GM19397 (cell line): ENCODE measurements at regions not wholly inside any gene's neighbourhood (a gene's known extent, or its start where the extent isn't known, plus 50 kb on each side); places are given as distances from the start of the nearest gene placed in this dataset.

Experiments
- ATAC-seq: cut with Tn5 transposase; IDR thresholded peaks from one replicate; pipeline ENCODE4 v1.9.1; 2021; ENCODE audit warnings: mild to moderate bottlenecking, moderate library complexity; ENCODE audit not compliant: unreplicated experiment

DNA sequence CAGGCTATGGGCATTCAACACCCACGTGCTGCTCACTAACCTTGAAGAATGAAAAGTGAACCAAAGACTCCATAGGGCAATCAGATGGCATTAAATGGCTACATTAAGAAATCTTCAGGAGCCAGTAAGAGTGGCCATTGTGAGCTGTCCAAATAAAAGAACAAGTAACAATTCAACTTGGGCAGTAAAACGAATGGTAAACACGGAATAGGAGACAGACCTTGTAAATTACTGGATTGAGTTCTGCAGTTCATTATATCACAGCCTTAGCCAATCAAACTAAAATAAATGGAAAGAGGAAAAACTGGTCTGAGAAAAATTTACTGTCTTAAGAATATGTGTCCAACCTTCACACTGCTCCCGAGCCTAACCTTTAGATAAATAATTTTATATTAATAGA is 306.5 kb upstream of the ZNF521 start:
- ATAC-seq: no peak

DNA sequence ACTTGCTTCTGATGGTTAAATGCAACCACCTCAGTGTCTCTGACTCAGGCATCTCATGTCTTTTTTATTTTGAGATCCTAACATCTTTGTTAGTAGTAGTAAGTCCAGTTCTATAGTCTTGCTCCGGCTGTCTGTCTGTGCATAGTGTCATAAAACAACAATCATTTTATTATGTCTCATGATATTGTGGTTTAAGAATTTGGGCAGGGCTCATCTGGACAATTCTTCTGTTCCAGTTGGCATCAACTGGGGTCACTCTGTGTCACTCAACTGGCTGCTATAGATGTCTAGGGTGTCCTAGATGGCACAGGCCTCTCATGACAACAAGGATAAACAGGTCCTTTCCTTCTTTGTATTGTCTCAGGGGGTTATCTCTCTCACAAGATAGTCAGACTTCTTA is 299.6 kb upstream of the ZNF521 start:
- no peak for ATAC-seq

DNA sequence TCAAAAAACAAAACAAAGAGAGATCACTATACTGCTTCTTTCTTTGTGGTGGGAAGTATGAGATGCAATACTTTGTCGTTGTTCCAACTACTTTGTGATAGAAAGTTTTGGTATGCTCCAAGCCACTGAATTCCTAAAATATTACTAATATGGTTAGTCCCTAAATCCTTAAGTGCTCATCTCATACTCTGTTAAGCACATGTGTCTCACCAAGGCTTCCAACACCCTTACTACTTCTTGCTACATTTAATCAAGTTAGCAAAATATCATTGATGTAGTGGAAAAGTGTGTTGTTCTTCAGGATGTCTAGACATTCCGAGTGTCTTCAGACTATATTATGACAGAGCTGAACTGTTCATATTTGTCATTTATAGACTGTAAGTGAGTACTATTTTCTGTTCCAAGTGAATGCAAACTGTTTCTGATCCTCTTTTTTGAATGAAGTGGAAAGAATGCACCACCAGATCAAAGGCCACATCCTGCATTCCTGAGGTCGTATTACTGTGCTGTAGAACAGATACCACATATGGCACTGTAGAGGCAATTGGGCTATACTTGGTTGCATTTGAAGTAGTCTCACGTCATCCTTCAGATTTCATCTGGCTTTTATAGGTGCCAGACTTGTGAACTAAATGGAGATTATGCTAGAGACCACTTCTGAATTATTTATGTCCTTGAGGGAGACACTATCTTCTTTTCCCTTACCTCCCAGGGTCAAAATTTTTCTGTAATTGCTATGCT is 298.4 kb upstream of the ZNF521 start:
- ATAC-seq: no peak

DNA sequence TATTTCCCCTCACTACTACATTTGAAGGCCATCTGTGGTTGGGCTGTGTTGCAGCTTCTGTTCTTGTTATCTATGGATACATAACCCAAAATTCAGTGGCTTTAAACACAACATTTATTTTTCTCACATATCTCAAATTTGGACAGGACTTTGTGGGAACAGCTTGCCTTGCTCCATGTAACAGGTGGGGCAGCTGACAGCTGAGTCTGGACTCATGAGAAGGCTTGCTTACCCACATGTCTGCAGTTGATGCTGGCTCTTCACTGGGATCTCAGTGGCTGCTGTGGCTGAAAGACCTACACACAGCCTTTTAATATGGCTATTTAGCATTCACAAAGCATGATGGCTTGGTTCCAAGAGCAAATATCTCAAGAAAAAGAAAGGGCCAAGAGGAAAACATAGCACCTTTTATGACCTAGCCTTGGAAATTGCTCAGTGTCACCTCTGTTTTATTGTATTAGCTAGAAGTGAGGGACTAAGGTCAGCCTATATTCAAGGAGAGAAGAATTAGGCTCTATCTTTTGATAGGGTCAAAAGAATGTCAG is 296.8 kb upstream of the ZNF521 start:
- no peak for ATAC-seq

DNA sequence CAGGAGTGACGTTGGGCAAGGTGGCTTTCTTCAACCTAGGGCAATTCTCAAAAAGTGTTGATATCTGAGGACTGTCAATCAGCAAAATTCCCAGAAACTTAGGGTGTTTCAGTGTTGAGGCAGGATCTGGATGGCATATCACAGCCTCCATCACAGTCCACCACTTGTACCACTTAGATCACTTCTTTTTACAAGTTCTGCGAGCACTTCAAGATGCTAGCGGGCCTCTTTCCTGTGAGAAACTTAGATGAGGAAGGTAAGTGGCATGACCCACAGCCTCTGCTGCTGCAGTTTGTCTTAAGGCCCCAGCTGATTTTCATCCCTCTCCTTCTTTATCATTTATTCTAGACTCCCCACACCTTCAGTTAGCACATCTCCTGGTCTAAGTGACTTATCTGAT is 295.4 kb upstream of the ZNF521 start:
- no peak for ATAC-seq

DNA sequence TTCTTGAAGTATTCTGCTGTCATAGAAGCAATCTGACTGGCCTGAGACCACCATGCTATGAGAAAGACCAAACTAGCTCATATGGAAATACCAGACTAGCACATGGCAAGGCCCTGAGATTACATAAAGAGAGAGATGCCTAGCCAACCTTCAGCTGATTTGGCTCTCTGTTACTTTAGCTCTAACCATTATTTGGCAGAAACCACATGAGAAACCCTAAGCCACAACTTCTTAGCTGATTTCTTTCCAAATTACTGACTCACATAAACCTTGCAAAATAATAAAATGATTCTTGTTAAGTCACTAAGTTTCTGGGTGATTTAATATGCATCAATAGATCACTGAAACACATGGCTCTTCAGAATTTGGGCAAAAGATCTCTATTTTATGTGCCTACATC is 295.0 kb upstream of the ZNF521 start:
- no peak for ATAC-seq

DNA sequence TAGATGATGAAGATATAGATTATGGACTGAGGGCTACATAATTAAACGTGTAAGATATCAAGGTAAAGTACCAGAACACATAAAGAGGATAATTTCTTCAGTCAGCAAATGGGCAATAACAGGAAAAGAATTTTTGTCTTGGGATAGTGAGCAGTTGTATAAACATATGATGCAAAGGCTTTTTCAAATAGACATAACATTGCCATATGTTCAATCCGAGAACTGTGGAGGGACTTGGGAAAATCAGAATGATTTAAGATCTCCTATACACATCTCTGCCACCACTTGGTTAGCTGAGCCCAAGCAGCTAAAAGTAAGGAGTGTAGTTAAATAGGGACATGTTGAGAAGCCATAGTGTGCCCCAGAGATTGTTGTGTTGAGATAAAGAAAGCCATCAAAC is 287.6 kb upstream of the ZNF521 start:
- ATAC-seq: no peak

DNA sequence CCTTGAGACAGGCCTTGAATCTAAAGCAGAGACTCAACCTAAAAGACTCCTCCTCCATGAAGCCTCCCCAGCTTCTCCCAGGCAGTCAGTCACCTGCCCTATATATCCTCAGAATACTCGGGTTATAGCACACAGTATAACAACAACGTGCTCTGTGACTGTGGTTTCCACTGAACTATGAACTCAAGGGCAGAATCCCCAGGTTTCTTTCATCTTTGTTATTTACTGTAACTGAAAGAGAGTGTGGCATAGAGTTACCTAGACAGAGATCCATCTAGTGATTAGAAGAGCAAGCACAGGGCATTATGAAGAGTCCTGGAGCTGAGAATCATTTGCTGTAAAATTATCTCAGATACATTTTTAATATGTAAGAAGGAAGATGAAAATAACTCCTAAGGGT is 281.6 kb upstream of the ZNF521 start:
- ATAC-seq: no peak

DNA sequence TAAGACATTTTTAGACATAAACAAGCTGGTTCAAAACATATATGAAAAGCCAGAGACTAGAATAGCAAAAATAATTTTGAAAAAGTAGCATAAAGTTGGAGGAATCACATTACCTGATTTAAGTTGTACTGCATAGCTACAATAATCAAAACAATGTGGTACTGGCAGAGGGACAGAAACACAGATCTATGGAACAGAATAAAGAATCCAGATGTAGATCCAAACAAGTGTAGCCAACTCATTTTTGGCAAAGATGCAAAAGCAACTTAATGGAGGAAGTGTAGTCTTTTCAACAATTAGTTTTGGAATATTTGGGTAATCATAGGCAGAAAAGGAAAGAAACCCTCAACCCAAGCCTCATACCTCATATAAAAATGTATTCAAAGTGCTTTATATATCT is 278.7 kb upstream of the ZNF521 start:
- ATAC-seq: no peak

DNA sequence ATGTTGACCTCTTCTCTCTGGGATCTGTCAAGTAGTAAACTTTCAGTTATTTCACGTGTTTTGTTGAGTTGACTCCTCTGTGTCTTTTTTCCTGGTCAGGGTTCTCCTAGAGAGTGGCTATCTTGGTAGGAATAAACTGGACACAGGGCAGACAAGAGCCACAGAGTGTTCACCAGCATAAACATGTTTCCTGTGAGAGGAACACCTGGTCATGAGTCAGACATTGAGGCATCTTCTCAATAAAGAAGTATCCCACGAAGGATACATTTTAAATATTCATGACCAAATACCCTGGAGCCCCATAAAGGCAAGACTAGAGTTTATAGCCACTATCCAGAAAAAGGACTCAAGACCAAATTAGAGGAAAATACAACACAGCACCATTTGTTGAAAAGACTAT is 269.7 kb upstream of the ZNF521 start:
- ATAC-seq: no peak

DNA sequence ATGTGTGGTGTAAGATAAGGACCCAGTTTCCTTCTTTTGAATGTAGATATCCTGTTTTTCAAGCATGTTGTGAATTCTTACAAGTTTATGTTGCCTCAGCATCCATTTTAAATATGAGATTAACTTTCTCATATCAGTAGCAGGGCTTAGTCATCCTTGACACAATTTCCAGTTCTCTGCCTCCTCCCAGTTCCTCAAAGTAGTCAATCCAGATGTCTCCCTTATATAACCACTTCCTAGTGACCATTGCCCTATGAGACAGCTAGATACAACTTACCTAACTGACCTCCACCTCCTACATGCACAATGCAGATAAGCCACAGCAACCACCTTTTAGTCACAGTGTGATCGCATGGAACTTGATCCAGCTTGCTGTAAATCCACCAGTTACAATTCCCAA is 269.2 kb upstream of the ZNF521 start:
- ATAC-seq: no peak

DNA sequence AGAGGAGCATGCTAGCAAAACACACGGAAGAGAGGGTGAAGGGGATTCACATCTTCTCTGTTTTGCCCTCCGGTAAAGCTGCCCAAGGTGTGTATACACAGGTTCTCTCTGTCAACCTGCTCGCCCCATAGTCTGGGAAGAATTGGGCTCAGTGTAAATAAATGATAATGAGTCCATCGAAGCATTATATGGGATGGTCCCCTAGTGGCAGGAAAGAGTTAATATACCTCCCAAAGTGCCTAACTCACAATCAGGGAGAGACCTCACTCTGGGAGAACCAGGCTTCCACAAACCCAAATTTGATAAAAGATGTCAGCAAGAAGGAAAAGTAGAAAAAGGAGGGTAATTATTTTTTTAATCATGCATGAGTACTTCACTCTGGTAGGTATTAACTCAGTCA is 262.2 kb upstream of the ZNF521 start:
- ATAC-seq: no peak

DNA sequence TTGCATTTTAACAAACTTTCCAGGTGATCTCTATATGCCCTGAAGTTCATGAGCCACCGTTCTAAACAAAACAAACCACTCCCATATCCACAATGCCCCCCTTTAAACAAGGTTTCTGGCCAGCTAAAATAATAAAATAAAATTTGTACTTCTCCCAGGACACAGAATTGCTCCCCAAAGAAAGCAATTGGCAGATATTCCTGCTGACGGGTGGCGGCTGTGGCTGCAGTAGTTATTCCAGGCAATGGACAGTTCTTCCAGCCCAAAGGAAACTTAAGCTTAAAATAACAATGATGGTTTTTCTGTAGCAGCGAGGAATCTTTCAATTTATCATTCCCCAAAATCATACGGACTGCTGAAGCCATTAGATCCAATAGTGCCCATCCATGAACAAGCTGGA is 260.5 kb upstream of the ZNF521 start:
- no peak for ATAC-seq

DNA sequence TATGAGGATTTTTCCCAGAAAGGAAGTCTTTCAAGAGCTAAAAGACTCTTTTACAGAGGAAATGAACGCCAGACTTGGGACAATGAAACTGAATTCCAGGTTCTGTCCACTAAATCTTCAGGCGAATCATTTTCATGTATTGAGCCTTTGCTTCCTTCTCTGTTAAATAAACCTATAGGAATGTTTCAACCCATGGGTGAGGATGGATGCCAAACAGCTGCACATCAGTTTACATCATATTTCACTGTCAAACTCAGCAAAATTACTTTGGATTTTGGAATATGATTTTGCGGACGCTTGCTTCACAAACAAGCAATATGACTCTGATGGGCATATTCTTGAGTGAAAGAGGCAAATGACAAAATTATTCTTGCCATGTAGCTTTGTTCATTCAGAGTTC is 256.1 kb upstream of the ZNF521 start:
- no peak for ATAC-seq

DNA sequence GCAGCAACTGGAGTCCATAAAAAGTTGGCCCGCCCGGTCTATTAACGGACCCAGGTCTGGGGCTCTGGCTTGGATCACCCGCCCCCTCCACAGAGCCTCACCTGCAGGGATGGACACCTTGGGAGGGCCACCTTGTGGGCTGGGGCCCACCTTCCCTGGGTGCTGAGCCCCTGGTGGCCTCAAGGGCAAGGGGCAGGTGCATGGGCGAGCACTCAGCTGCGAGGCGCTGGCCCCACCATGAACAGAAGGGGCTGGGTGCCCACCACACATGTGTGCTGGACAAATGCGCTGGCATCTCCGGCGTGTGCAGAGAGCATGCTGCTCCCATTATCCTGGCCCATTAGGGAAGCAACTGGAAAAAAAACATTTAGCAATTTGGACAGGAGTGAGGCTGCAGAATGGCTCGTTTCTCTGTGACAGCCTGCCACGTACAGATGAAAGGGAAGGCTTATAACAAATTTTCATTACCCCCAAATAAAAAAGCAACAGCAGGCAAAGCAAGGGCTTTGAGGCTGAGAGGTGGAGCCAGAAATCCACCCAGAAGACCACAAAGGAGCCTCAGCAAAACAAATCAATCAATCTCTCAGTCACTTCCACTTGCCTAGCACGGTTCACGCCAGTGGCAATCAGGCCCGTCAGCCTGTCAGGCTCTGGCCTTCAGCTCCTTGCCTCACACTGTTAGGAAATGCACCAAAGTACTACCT is 253.1 kb upstream of the ZNF521 start:
- ATAC-seq: no peak

DNA sequence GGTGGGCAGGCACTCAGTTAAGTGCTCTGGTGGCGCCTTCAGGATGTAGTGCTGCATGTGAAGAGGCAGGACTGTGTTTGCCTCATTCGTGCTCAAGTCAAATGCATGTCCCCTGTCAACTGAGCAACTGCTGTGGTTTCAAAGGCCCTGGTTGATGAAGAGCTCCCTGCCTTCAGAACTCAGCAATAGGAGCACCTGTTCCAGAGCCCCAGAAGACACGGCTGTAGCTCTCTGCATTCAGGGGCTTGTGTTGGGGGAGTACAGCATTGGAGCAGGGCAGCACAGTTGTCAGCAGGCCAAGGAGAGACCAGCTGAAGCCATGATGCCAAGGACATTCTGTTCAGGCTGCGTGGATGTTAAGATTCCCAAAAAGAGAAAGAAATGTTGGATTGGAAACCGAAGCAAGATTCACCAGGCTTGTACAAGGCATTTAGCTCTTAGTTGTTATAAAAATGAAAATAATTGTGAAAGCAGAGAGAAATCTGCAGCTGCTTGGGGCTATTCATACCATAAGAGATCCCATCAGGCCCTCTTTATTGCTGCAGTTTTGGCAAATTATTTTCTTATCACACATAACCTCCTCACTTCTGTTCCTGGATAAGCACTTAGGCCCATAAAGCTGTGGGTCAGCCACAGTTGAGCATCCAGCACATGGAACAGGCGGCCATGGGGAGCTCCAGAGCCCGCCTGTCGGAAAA is 252.4 kb upstream of the ZNF521 start:
- ATAC-seq: no peak

DNA sequence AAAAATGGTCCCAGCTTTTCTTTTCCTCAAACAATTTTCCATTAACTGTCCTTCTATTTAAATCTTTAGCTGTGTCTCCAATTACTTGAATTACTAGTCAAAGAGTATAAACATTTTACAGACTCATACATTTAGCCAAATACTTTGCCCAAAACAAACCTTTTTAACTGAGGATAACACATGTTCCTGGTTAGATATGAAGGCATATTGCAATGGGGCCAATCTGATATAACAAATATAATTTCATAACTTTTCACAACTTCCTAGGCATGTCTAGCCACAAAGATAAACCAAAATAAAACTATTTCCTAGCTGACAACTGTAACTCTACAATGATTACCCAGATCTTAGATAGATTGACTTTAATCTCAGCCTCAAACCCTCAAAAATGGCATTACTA is 247.5 kb upstream of the ZNF521 start:
- no peak for ATAC-seq

DNA sequence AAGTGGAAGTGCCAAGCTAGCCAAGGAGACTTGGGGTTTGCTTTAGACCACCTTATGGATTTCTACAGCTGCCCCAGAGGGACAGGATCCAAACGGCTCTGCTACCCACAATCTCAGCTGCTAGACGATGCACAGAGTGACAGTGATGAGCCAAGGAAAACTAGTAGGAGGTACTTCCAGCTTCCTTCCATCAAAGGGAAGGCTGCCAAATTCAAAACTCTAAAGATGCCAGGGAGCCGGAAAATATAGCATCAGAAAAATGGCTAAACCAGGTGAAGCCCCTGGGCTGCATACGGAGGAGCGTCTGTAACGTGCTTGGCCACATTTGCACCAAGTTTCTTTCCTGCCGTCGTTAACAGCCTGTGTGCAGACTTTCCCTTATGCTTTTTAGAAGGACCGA is 245.5 kb upstream of the ZNF521 start:
- ATAC-seq: no peak

DNA sequence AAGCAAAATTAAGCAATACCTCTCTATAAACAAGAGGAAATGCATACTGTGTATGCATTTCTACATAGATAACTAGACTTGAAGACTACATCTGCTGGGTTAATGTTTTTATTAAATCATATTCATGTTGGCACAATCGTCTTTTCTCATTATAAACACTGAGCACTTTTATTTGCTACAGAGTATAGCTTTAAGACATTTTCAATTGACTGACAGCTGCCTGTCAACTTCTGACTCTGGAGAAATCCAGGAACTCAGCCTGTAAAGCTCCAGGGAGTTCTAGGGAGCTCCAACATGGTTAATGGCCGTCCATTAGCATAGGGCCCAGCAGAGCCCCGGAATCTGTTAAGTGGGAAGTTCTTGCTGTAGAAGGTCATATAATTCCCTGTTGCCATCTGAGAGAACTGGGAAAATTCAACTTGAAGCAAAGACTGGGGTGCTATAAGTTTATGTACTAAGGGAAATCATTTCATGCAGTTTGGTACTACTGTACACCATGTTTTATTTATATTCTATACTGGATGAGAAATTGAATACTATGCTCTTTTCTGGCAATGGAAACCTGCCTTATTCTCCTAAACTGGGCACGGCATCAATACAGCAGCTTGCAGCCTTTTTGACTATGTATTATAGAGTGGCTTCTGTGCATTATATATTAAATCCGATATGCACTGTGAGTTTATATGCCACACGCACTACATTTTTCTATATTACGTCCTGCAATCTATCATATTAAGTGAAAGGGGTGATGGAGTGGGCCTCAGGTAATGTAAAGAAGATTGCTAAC is 243.5 kb upstream of the ZNF521 start:
- ATAC-seq: no peak

DNA sequence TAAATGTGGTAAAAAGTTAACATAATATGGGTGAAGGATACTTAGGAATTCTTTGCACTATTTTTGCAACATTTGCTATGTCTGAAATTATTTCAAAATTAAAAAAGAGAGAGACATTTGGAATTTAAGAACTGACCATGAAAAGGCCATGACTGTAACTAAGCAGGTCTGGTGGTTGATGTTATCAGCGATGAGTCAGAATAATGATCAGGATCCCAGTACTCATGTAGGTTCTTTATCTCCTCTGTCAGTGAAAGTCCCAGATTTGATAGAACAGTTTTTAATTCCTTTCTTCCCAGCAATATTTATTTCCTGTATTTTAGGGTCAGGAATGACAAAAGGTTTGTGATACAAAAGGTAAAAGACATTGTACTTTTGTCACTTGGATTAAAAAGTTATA is 242.4 kb upstream of the ZNF521 start:
- ATAC-seq: no peak

DNA sequence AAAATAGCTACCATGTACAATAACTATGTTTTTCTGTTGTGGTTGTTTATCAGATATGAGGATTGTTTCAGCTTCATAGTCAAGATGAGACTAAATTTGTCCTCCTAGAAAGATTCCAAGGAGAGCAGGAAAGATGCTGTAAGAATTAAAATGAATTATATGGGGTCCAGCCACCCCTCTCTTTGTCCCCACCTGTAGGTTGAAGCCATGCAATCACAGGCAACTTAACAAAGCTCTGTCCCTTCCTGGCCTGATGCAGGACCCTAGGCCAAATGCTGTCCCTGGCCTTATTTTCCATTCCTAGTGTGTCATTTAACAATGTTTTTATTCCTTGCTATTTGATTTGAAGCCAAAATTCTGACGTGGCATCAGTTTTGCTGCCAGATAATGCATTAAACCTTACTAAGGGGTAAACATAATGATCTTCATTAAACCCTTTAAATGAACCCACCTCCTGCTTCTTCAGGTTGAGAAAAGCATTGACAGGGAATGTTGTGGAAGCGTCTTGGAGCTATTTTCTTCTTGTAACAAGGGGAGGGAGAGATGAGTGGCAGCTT is 240.9 kb upstream of the ZNF521 start:
- no peak for ATAC-seq
